ENCODE measurements at regions not wholly inside any gene's neighbourhood (a gene's known extent, or its start where the extent isn't known, plus 50 kb on each side); places are given as distances from the start of the nearest gene placed in this dataset.

GRCh38 chr16:86444661-86445060 lies 65.7 kb upstream of the FOXF1 start:
- TF ChIP-seq TARDBP (IDR thresholded peaks at IDR 0.05) (no peak), HDGF (IDR thresholded peaks at IDR 0.05; ENCODE audit: borderline replicate concordance) (no peak), FOXA1 (IDR thresholded peaks at IDR 0.05) (no peak), BHLHE40 (IDR thresholded peaks at IDR 0.05; ENCODE audit: borderline replicate concordance) (no peak), FOXK2 (IDR thresholded peaks at IDR 0.05) (no peak), ELF4 (IDR thresholded peaks at IDR 0.05) (no peak), ARNT (IDR thresholded peaks at IDR 0.05) (no peak)
